NOMO-1 treated with dmso at 0.1 percent for 144 hours (cell line): ENCODE measurements at regions not wholly inside any gene's neighbourhood (a gene's known extent, or its start where the extent isn't known, plus 50 kb on each side); places are given as distances from the start of the nearest gene placed in this dataset.
"Not testable (repeated sequence)": the region's sequence is repeated elsewhere in the genome, so short reads cannot be mapped to it uniquely, and the experiment has no call there.

Source experiments
- DNase-seq: peaks from one replicate; lab custom pipeline; 2025; ENCODE audit not compliant: unreplicated experiment; lab: John Stamatoyannopoulos, UW

DNA sequence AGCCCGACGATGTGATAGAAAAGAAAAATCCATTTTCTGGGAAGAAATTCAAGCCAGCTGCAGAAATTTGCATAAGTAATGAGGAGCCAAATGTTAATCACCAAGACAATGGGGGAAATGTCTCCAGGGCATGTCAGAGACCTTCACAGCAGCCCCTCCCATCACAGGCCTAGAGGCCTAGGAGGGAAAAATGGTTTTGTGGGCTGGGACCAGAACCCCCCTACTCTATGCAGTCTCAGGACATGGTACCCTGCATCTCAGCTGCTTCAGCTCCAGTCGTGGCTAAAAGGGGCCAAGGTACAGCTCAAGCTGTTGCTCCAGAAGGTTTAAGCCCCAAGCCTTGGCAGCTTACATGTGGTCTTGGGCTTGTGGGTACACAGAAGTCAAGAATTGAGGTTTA is 155.5 kb upstream of the FOXQ1 start:
- DNase-seq = not testable (repeated sequence)

DNA sequence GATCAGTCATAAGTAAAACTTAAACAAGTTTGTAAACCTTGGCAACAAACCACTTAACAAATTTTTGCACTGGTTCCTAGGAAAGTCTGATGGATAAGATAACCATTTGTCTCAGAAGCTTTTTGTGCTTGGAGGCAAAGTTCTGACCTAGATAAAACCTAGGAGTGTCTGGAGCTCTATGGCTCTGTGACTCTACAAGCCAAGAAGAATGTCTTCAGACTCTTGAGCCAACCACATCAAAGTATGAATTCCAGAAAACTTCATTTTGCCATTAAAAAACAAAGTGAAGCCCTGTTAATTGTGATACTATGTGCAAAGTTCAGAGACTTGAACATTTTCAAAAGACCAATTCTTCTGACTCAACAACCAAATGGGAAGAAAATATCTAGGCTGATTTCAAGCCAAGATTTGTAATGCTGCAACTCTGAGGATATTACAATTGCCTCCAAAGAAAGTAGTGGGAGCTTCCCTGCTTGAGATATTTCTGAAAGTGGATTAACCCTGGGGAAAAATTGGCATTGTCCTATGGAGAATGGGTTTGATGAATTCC is 158.1 kb upstream of the FOXQ1 start:
- no peak for DNase-seq

DNA sequence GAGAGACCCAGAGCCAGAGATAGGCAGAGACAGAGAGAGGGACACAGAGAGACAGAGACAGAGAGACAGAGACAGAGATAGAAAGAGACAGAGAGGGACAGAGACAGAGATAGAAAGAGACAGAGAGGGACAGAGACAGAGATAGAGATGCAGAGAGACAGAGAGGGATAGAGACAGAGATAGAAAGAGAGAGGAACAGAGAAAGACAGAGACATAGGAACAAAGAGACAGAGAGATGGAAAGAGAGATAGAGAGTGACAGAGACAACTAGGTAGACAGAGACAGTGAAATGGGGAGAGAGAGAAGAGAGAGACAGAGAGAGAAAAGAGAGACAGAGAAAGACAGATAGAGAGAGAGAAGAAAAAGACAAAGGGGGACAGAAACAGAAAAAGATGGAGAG is 165.4 kb upstream of the FOXQ1 start:
- DNase-seq = no peak

DNA sequence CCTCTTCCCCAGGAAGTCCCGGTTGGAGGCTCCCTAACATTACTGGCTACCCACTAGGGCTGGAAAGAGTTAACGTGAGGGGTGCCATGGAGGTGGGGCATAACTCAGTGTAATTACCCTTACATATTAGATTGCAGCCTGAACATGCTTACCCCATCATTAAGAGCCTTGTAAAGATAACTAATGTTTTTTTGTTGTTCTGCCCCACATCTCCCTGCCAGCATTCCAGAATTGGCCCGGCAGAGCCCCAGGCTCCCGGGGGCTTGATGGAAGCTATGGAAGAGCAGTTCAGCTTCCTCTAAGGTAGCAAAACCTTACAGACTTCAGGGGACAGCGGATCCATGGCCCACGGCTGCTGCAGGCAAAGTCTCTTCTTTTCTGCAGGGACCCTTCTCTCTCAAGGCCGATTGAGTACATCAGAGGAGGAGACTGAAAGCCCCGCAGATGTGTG is 166.1 kb upstream of the FOXQ1 start:
- DNase-seq = no peak

DNA sequence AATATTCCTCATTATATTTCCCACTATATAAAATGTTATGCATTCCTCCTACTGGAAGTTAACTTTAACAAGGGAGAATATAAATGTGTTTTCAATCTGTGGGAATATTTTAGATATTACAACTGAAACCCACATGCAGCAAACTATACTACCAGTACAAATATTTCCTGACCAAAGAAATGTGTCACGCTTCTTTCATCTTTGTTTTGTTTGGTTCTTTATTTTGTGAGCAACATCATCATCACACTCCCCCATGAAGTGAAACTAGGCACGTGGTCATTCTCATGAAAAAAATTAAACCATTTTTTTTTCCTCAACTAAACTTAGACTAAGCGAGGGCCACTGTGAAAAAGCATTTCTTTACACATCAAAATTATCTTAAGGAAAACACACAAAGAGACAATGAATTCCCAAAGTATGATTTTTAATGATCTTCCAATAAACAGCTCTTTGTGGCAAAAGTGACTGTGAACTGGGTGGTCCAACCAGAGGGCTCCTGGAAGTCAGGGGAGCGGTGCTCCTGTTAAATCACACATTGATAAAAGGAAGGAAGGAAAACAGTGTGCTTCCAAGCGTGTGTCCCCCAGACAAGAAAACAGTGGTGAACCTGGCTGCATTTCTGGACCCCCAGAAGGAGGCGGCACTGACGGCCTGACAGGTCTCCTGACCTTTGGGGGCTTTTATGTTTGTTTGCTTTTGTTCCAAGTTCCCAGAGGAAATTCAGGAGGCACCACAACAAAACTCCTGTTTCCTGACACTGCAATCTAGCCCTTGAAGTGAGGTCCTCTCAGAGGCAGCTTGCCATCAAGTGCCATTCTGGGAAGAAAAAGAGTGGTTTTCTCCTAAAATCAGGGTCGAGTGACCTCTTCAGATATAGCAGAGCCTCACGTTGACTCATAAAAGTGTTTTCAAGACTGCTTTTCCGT is 166.8 kb upstream of the FOXQ1 start:
- DNase-seq = no peak

DNA sequence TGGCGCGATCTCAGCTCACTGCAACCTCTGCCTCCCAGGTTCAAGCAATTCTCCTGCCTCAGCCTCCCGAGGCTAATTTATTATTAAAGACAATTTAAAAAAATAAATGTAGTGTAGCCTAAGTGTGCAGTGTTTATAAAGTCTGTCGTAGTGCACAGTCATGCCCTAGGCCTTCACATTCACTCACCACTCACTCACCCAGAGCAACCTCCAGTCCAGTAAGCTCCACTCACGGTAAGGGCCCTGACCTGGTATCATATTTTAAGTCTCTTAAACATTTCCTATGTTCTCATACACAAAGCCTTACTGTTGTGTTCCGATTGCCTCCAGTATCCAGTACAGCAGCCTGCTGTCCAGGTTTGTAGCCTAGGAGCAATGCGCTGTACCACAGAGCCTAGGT is 168.2 kb upstream of the FOXQ1 start:
- DNase-seq = no peak

DNA sequence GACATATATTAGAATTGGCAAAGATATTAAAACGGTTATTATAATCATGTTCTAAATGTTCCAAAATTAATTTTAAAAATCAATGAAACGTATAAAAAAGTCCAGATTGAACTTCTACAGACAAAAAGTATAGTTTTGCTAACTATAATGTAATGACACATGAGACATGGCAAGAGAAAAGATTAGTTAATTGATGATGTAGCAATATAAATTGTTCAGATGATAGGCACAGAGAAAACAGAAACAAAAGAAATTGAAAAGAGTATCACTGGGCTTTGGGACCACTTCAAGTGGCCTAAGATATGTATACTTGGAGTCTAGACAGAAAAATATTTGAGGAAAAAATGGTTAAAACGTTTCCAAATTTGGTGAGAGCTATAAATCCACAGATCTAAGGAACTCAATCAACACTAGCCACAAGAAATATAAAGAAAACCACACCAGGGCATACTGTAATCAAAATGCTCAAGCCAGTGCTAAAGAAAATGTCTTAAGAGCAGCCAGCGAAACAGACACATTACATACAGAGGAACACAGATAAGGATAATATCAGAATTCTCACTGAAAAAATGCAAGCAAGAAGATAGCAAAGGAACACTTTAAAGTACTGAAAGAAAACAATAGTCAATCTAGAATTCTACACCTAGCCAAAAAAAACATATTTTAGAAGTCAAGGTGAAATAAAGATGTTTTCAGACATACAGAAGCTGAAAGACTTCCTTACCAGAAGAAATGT is 172.6 kb upstream of the FOXQ1 start:
- DNase-seq = no peak

GRCh38 chr6:1137849-1138248 is 174.0 kb upstream of the FOXQ1 start:
- no peak for DNase-seq

DNA sequence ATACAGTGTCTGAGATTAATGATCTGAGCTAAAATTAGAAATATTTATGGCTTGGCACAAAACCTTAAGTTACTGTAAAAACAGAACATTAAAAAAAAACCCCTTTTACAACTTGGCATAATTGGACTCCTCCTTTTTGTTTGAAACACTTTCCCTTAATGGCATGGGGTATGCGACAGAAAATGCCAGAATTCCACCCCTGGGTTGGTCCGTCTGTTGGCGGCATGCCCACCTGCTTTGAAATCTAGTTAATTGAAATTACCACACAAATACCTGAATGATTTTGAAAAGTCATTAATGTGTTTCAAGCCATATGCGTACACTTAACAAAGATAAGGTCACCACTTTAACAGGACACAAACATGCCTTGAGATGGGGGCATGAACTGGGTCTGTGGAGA is 175.1 kb upstream of the FOXQ1 start:
- no peak for DNase-seq

- DNase-seq = no peak
Measured at GRCh38 chr6:1136415-1136774, 175.5 kb upstream of the FOXQ1 start.

DNA sequence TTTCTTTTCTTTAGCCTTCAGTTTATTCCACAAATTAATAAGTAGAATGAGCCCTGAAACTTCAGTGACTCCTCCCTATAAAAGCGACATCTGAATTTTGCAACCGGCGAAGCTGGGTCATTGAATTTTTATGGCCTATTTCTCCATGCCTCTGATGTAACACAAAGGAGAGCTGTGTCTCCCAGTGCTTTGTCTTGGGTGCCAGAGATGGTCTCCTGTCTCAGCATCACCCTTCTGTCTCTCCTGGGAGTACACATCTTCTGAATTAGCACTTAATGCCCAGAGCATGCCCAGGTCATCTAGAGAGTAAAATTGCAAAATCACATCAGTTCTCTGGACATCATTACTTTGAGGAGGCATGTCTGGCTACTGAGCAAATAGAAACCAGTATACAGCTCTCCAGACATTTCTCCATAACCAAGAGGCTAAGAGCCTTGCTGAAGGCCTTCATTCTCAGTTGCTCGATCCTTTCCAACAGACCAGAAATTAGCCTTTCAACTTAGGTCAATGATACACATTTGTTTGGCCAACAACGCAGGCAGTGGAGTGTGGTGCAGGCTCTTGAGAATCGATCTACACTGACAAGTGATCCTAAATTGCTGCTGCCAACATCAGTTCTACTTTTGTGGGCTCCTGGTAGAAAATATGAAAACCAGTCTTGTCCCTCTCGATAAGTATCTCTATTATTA is 176.0 kb upstream of the FOXQ1 start:
- DNase-seq = no peak

DNA sequence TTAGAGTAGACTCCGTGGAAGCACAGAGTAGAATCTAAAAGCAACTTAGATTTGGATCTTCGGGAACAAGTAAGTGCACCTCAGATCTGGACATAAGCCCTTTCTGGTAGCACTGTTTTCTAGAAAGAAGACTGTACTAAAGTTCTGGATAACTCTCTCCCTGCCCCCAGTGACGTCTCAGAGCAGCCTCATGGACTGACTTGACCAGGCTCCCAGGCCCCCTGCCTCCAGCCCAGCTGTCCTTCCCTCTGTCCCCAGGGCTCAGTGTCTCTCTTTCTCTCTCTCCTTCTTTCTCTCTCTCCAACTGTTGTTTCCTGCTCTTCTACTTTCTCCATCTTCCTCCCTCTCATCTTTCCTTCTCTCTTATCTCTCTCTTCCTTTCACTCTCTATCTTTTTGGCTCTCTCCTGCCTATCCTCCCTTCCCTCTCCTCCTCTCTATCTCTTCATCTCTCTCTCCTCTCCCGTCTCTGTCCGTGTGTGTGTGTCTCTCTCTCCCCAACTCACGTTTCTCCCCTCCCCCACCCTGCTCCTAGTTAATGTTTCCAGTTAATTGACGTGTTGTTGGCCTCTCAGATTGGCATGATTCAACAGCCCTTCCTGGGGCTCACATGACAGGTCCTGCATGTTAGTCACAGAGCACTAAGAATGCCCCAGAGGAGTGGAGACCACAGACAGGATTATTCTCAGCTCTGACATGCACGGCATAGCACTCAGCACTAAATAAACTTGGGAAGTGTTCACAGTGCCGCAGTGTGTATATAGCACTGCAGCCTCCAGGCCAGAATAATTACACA is 180.4 kb upstream of the FOXQ1 start:
- DNase-seq = no peak

- DNase-seq = no peak
Measured at GRCh38 chr6:1130709-1131108, 181.2 kb upstream of the FOXQ1 start.

- DNase-seq = no peak
Measured at GRCh38 chr6:1129131-1129530, 182.8 kb upstream of the FOXQ1 start.

DNA sequence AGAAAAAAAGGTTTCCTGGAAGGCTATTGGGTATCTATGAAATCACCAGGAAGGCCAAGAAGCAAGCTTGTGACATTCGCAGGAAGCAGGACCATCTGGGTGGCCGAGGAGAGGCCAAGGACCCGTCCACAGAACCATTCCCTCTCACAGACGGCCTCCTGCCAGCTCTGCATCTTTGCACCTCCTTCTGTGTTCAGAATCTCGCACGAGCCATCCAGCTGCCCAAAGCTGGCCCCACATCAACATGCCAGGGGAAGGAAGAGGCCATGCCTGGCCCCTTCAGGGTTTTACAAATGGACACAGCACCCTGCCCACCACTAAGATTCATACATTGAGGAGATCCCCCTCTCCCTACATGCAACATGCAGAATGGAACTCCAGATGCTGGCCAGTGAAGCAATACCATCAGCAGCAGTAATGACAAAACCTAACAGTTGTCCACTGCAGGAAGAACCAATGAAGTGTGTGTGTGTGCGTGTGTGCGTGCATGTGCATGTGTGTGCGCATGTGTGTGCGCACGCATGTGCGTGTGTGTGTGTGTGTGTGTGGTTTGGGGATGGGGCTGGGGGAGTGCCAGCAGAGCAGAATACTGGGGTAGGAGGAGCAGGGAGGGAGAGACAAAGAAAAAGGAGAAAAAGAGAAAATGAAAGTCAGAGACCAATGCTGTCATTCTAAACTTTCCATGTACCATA is 184.2 kb upstream of the FOXQ1 start:
- no peak for DNase-seq

DNA sequence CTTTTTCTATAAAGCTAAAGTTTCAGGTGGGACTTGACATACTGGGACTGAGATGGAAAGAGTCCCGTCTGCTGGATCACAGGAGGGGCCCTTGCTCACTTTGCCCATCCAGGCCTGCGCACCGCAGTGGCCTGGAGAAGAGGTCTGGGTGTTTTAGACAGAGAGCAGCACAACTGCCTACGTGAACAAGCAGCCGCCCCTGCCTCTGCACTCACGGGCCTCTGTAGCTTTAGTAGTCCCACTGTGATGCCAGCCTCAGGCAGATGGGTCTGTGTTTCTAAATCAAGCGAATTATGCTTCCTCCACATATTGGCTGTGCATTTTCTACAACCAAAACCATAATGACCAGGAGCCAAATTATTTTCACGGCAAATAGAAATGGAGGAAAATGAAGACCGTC is 184.8 kb upstream of the FOXQ1 start:
- DNase-seq = no peak

- DNase-seq = no peak
Measured at GRCh38 chr6:1126036-1126435, 185.9 kb upstream of the FOXQ1 start.

DNA sequence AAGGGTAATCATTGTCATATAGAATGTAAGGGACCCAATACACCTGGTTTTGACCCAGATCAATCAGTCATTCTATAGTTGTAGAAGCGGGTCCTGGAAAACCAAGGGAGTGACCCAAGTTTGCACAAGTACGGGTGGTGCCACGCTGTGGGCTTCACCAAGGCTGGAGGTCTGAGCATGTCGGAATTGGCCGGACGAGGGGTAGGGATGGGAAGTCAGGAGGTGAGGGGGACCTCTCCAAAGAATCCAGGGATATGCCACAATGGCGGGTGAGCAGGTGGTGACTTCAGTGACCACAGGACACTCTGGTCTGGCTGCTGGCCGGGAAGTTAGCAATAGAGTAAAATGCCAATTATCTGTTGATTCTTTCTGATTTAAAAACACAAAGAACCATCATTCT is 186.6 kb upstream of the FOXQ1 start:
- no peak for DNase-seq

- no peak for DNase-seq
Measured at GRCh38 chr6:1124885-1125284, 187.0 kb upstream of the FOXQ1 start.
